Thoracic aorta (tissue), 2 donors: ENCODE measurements at regions not wholly inside any gene's neighbourhood (a gene's known extent, or its start where the extent isn't known, plus 50 kb on each side); places are given as distances from the start of the nearest gene placed in this dataset.

Source experiments
- ATAC-seq: fragments of 150-250 bp; one replicate; pipeline ENCODE4 v1.8.0; 2017; ENCODE audit warnings: low read depth; ENCODE audit not compliant: insufficient number of reproducible peaks, low FRiP score
- DNase-seq: peaks from one replicate; pipeline ENCODE4 v3.0.0-alpha.2; 2020; ENCODE audit warnings: low spot score
- H3K27ac ChIP-seq, 2 donors: fragments of 200-600 bp; sonication (generic); 1 replicate in 1 of 2; 2 replicates in 1 of 2; pipeline ENCODE4 v1.5.1; 2016; ENCODE audit warnings: mild to moderate bottlenecking in 2 of 2, moderate library complexity in 2 of 2
- H3K27me3 ChIP-seq: fragments of 200-600 bp; sonication (generic); replicated peaks from 2 replicates; pipeline ENCODE4 v1.6.0; 2016; ENCODE audit warnings: mild to moderate bottlenecking; ENCODE audit not compliant: insufficient read depth
- H3K36me3 ChIP-seq: fragments of 200-600 bp; sonication (generic); one replicate; pipeline ENCODE4 v1.5.1; 2016
- H3K4me1 ChIP-seq, 2 donors: fragments of 200-600 bp; sonication (generic); 1 replicate in 1 of 2; 2 replicates in 1 of 2; pipeline versions ENCODE4 v1.5.1 to v1.6.0; 2016; ENCODE audit warnings: low read depth in 2 of 2, mild to moderate bottlenecking in 1 of 2; ENCODE audit not compliant: control insufficient read depth in 1 of 2
- H3K4me3 ChIP-seq: fragments of 200-600 bp; sonication (generic); 2 replicates; pipeline ENCODE4 v1.5.1; 2016; ENCODE audit warnings: mild to moderate bottlenecking
- H3K9me3 ChIP-seq: fragments of 200-600 bp; sonication (generic); 2 replicates; pipeline ENCODE4 v1.5.1; 2016
- TF ChIP-seq, protein P1 (sequence below): fragments of 200-600 bp; sonication (generic); IDR thresholded peaks from one replicate; pipeline ENCODE4 v1.5.1; 2019; ENCODE audit warnings: antibody characterized with exemption

DNA sequence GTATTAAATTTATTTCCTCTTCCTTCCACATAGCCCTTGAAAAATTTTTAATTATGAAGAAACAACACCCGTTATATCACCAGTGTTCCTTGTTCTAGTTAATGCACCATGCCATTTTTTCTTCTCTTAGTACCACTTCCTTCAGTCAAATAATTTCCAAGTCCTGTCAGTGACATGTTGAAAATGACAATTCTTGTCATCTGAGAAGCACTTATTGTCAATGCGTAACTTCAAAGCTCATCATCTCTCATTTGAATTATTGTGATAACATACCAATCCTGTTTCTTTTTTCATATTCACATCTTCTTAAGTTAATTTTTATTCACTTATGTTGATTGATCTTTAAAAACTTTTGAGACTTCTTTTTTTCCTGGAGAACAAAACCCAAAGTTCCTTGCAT lies 320.4 kb downstream of the ASXL3 start:
- TF ChIP-seq, protein P1, sequence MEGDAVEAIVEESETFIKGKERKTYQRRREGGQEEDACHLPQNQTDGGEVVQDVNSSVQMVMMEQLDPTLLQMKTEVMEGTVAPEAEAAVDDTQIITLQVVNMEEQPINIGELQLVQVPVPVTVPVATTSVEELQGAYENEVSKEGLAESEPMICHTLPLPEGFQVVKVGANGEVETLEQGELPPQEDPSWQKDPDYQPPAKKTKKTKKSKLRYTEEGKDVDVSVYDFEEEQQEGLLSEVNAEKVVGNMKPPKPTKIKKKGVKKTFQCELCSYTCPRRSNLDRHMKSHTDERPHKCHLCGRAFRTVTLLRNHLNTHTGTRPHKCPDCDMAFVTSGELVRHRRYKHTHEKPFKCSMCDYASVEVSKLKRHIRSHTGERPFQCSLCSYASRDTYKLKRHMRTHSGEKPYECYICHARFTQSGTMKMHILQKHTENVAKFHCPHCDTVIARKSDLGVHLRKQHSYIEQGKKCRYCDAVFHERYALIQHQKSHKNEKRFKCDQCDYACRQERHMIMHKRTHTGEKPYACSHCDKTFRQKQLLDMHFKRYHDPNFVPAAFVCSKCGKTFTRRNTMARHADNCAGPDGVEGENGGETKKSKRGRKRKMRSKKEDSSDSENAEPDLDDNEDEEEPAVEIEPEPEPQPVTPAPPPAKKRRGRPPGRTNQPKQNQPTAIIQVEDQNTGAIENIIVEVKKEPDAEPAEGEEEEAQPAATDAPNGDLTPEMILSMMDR, result no peak
- DNase-seq (no peak), ATAC-seq (no peak)
- H3K27ac ChIP-seq, result no peak overlapping the region
- no peak overlapping the region for H3K4me3 ChIP-seq
- no peaks in the 10 kb centered on the region for H3K36me3 ChIP-seq
- no peaks in the 10 kb centered on the region for H3K9me3 ChIP-seq
- H3K4me1 ChIP-seq, result no peaks in the 10 kb centered on the region
- no peaks in the 10 kb centered on the region for H3K27me3 ChIP-seq

GRCh38 chr18:33878213-33878612 lies 300.2 kb downstream of the ASXL3 start:
- ATAC-seq, result no peak
- H3K4me3 ChIP-seq, result no peak overlapping the region
- H3K27me3 ChIP-seq, result no peaks in the 10 kb centered on the region
- H3K36me3 ChIP-seq, result no peaks in the 10 kb centered on the region
- H3K4me1 ChIP-seq, result no peaks in the 10 kb centered on the region
- no peak for DNase-seq
- TF ChIP-seq, protein P1, result no peak
- H3K9me3 ChIP-seq, result no peaks in the 10 kb centered on the region
- H3K27ac ChIP-seq, result no peak overlapping the region

DNA sequence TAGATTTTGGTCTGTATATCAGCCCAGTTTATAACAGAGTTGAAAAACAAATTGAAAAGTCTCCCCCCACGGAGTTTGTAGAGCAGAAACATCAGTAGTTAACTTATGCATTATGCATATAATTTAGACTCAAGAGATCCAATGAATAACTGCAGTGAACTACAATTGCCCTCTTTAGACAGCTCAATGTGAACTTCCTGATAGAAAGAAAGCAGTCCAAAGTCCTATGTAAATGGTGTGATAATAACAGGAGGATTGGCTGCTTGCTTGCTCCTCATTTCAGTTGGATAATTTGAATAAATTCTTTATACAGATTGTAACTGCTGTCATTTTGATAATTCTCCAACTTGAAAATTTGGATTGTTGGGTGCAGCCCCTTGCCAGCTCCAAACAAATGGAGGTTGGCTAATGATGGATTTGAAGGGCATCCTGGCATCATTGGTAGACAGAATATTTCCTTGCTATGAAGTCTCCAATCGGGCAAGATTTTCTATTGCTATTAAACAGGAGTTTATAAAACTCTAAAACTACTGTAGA lies 297.1 kb downstream of the ASXL3 start:
- TF ChIP-seq, protein P1, result no peak
- no peak for DNase-seq
- no peak overlapping the region for H3K27ac ChIP-seq
- no peak overlapping the region for H3K4me3 ChIP-seq
- H3K9me3 ChIP-seq, result no peaks in the 10 kb centered on the region
- no peaks in the 10 kb centered on the region for H3K27me3 ChIP-seq
- ATAC-seq, result no peak
- H3K4me1 ChIP-seq, result no peaks in the 10 kb centered on the region
- H3K36me3 ChIP-seq, result no peaks in the 10 kb centered on the region

- TF ChIP-seq, protein P1, result no peak
- H3K9me3 ChIP-seq, result no peaks in the 10 kb centered on the region
- no peaks in the 10 kb centered on the region for H3K4me1 ChIP-seq
- ATAC-seq (no peak), DNase-seq (no peak)
- no peaks in the 10 kb centered on the region for H3K36me3 ChIP-seq
- no peak overlapping the region for H3K4me3 ChIP-seq
- H3K27ac ChIP-seq, result no peak overlapping the region
- no peaks in the 10 kb centered on the region for H3K27me3 ChIP-seq
Observed at GRCh38 chr18:33873112-33873511, 295.1 kb downstream of the ASXL3 start.

DNA sequence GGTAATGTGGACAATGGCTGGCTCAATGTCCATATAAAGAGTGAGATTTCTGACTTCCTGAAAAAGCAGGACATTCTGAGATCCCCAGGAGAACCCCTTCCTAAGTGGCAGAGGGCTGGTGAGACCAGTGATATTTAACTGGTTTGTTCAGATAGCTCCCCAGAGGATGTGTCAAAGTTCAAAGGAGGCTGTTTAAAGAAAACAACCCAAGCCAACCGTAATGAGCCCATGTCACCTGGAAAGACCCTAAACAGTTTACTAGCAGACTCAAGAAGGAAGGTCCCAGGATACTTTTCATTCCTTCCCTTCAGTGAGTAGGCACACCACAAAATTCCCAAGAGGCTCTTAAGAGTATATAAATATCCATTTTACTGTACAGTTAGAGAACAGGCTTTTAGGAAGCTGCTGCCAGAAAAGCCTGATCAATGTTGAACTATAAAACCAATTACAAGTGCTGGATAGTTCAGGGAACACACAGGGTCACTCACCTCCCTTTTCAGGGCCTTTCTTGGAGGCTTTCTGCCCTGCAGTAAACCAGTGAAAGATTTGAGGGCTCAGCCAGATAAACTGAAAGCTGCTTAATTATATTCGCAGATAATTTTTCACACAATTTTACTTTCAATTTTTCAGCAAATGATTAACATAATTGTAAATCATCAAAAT lies 293.5 kb downstream of the ASXL3 start:
- DNase-seq (no peak), ATAC-seq (no peak)
- Histone ChIP-seq H3K4me1 (no peaks in the 10 kb centered on the region), H3K4me3 (no peak overlapping the region), H3K27me3 (no peaks in the 10 kb centered on the region), H3K36me3 (no peaks in the 10 kb centered on the region), H3K27ac (no peak overlapping the region), H3K9me3 (no peaks in the 10 kb centered on the region)
- TF ChIP-seq, protein P1, result no peak
